PFSK-1 (cell line): ENCODE measurements at regions not wholly inside any gene's neighbourhood (a gene's known extent, or its start where the extent isn't known, plus 50 kb on each side); places are given as distances from the start of the nearest gene placed in this dataset.

ENCODE experiments used
- FOXP2 ChIP-seq: optimal IDR thresholded peaks from 2 replicates; pipeline ENCODE3; 2011; ENCODE audit warnings: borderline replicate concordance, control low read depth, inconsistent platforms; ENCODE audit not compliant: insufficient read depth; ENCODE audit errors: extremely low read length, extremely low read depth
- POLR2AphosphoS5 ChIP-seq: IDR thresholded peaks from 2 replicates; pipeline ENCODE4 v1.6.1; 2012; ENCODE audit warnings: low read depth, mild to moderate bottlenecking, control low read depth, low read length, moderate library complexity
- REST ChIP-seq, 2 experiments: IDR thresholded peaks; 2 replicates each; pipeline versions ENCODE4 v1.6.1 to v1.8.0; 2011 to 2012; ENCODE audit warnings: low read depth in 2 of 2, low read length in 2 of 2, control low read depth in 1 of 2, inconsistent platforms in 1 of 2, mild to moderate bottlenecking in 1 of 2, moderate library complexity in 1 of 2; ENCODE audit not compliant: insufficient read depth in 1 of 2
- SIN3A ChIP-seq: IDR thresholded peaks from 2 replicates; pipeline ENCODE4 v1.6.1; 2012; ENCODE audit warnings: mild to moderate bottlenecking, low read length, moderate library complexity, borderline replicate concordance; ENCODE audit not compliant: insufficient read depth
- TAF1 ChIP-seq: IDR thresholded peaks from 2 replicates; pipeline ENCODE4 v1.6.1; 2012; ENCODE audit warnings: low read length, control low read depth, borderline replicate concordance; ENCODE audit not compliant: insufficient read depth

GRCh38 chr15:69703532-69704187 is 251.0 kb downstream of the RPLP1 start:
- TF ChIP-seq REST (IDR thresholded peaks at IDR 0.05; ENCODE audit: insufficient read depth in 1 of 2, low read depth in 2 of 2, low read length in 2 of 2) (no peak), SIN3A (no peak), POLR2AphosphoS5 (no peak), TAF1 (no peak), FOXP2 (no peak)

- no peak for TF ChIP-seq SIN3A
- no peak for TF ChIP-seq FOXP2
Observed at GRCh38 chr15:69704229-69704628, 251.6 kb downstream of the RPLP1 start.

DNA sequence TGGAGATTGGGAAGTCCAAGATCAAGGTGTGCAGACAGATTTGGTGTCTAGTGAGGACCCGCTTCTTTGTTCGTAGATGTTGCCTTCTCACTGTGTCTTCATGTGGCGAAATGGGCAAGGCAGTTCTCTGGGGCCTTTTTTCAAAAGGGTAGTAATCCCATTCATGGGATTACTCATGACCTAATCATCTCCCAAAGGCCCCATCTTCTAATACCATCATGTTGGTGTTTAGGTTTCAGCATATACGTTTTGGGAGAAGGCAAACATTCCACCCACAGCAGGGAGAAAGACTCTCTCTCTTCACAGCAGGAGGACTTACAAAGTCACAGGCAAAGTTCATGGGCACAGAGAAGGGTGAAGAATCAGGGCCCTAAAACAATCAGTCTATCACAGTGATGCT is 252.1 kb downstream of the RPLP1 start:
- no peak for TF ChIP-seq POLR2AphosphoS5
- no peak for TF ChIP-seq REST (IDR thresholded peaks at IDR 0.05; ENCODE audit: insufficient read depth in 1 of 2, low read depth in 2 of 2, low read length in 2 of 2)
- TF ChIP-seq TAF1 = no peak
- TF ChIP-seq SIN3A = no peak
- TF ChIP-seq FOXP2 = no peak

DNA sequence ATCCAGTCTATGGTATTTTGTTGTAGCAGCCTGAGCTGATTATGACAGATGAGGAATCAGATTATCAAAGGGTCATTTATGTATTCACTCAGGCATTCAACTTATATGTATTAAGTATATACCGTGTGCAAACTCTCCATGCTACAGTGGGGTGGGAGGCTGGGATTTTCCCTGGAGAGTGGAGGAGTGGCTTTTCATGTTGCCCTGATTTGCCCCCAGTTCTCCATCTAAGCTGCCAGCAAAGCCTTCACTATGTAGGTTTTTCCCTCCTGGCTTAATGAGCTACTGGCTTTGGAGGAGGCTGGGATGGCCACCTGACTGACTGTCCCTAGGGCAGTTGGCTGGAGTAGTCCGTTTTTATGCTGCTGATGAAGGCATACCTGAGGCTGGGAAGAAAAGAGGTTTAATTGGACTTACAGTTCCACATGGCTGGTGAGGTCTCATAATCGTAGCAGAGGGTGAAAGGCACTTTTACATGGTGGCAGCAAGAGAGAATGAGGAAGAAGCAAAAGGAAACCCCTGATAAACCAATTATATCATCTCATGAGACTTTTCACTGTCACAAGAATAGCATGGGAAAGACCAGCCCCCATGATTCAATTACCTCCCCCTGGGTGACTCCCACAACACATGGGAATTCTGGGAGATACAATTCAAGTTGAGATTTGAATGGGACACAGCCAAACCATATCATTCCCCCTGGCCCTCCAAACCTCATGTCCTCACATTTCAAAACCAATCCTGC is 253.9 kb downstream of the RPLP1 start:
- TF ChIP-seq TAF1 (no peak), REST (IDR thresholded peaks at IDR 0.05; ENCODE audit: insufficient read depth in 1 of 2, low read depth in 2 of 2, low read length in 2 of 2) (no peak), POLR2AphosphoS5 (no peak), SIN3A (no peak), FOXP2 (no peak)

GRCh38 chr15:69712991-69713390 is 260.4 kb downstream of the RPLP1 start:
- no peak for TF ChIP-seq SIN3A
- no peak for TF ChIP-seq REST (IDR thresholded peaks at IDR 0.05; ENCODE audit: insufficient read depth in 1 of 2, low read depth in 2 of 2, low read length in 2 of 2)
